Stomach (tissue), 4 donors: ENCODE measurements at regions not wholly inside any gene's neighbourhood (a gene's known extent, or its start where the extent isn't known, plus 50 kb on each side); places are given as distances from the start of the nearest gene placed in this dataset.

Experiments used
- POLR2A ChIP-seq, 4 donors: fragments of 450-650 bp; IDR thresholded peaks; one replicate each; pipeline ENCODE4 v1.6.1; 2016; ENCODE audit warnings: antibody characterized with exemption in 4 of 4, control low read depth in 2 of 4, mild to moderate bottlenecking in 1 of 4, moderate library complexity in 1 of 4
- TF ChIP-seq, protein P1 (sequence below), 7 experiments: fragments of 450-650 bp in 4 of 7; fragments of 200-600 bp in 3 of 7; sonication (generic) in 3 of 7; IDR thresholded peaks; one replicate each; pipeline ENCODE4 v1.5.1; 2016 to 2019; ENCODE audit warnings: antibody characterized with exemption in 7 of 7, control low read depth in 2 of 7, mild to moderate bottlenecking in 1 of 7

DNA sequence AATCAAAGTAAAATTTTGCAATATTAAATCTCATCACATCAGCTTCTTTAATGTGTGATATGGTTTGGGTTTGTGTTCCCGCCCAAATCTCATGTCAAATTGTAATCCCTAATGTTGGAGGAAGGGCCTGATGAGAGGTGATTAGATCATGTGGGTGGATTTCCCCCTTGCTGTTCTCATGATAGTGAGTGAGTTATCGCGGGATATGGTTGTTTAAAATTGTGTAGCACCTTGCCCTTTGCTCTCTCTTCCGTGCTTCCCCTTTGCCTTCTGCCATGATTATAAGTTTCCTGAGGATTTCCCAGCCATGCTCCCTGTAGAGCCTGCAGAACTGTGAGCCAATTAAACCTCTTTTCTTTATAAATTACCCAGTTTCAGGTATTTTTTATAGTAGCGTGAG lies 131.9 kb downstream of the ZNF326 start:
- TF ChIP-seq, protein P1, sequence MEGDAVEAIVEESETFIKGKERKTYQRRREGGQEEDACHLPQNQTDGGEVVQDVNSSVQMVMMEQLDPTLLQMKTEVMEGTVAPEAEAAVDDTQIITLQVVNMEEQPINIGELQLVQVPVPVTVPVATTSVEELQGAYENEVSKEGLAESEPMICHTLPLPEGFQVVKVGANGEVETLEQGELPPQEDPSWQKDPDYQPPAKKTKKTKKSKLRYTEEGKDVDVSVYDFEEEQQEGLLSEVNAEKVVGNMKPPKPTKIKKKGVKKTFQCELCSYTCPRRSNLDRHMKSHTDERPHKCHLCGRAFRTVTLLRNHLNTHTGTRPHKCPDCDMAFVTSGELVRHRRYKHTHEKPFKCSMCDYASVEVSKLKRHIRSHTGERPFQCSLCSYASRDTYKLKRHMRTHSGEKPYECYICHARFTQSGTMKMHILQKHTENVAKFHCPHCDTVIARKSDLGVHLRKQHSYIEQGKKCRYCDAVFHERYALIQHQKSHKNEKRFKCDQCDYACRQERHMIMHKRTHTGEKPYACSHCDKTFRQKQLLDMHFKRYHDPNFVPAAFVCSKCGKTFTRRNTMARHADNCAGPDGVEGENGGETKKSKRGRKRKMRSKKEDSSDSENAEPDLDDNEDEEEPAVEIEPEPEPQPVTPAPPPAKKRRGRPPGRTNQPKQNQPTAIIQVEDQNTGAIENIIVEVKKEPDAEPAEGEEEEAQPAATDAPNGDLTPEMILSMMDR (IDR thresholded peaks at IDR 0.05): no peak
- no peak for TF ChIP-seq POLR2A (IDR thresholded peaks at IDR 0.05)
